DMS53 treated with DMSO at 0.1 percent for 48 hours (cell line): ENCODE measurements at regions not wholly inside any gene's neighbourhood (a gene's known extent, or its start where the extent isn't known, plus 50 kb on each side); places are given as distances from the start of the nearest gene placed in this dataset.

ENCODE experiments used
- DNase-seq: peaks from one replicate; lab custom pipeline; 2025; ENCODE audit not compliant: unreplicated experiment; lab: John Stamatoyannopoulos, UW

DNA sequence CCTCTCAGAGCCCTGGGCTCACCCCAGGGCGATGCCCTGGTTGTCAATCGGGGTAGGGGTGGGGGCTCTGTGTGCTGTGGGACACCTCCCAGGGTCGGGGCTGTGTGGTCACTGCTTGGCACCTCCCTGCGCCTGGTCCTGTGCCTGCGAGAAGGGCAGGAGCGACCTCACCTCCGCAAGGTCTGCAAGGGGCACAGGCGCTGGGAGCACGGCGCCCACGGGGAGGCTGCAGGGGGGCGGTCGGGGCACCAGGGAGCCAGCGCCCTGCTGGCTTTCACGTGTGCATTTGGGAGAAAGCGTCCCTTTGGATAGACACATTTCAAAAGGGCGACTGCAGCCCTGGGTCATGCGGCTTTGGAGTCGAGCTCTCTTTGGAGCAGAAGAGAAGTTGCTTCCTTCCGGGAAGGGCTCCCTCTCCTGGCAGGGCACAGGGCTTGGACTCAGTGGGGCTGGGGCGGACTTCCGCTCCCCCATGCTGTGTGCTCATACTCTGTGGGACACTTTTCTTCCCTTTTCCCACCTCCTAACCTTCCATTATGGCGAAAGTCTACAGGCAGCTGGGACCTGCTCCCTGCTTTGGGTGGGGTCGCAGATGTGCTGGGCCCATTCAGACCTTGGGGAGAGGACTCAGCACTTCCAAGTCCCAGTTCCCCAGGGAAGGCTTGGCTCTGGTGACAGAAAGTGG is 52.9 kb upstream of the SLC28A3 start:
- DNase-seq: no peak

DNA sequence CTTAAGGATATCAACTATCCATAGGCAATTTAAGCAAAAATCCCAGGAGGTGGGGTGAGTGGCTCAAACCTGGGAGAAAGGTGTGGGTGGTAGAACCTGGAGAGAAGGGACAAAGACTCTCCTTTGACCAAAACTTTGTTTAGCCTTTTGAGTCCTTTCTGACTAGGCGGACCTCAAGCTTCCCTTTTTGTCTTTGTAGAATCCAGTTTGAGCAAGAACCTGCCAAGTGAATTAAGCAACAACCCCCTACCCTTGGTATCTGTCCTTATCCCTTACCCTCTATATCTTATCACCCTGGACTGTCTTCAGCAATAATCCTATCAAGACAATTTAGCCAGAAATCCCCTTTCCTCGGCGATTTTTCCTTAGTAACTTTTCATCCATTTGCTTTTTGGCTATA is 53.5 kb upstream of the SLC28A3 start:
- DNase-seq: no peak

DNA sequence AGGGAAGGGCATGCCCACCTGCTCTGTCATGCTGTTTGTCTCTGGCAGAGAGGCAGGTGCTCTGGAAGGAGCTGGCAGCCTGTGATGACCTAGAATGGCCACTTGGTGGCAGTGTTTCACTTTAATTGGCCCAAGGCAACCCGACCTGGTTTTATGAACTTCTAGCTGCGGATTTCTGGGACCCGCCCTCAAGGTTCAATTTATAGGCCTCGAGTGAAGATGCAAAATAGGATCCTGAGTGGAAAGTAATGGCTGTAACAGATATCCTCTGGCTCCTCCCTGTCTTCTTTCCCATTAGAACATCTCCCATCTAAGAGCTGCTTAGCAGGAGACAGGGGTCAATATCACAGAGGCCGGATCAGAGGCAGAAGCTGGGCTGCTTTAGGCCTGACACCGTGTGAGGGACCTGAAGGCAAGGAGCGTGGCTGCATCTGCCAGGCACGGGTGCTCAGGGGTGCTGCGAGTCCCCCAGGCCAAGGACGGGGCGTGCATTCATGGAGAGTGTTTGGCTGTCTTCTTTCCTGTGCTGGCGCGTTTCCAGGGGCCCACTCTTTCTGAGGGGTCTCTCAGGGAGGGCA is 56.7 kb upstream of the SLC28A3 start:
- peak; percentile 35 for DNase-seq

DNA sequence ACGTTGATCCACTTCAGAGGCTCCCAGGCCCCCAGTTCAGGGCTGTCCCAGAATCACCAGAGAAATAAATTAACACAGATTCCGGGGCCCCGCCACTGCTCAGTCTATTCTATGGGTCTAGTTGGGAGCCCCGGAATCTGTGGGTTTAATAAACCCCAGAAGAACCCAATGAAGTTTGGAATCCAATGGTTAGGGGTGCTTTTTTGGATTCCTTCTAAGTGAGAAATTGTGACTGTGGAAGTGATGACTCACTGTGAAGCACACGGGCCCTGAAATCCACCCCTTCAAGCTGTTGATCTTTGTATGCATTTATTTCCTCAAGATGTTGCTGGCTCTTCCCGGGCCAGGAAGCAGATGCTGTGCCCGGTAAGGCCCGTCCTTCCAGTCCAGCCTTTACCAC is 57.3 kb upstream of the SLC28A3 start:
- DNase-seq: no peak

DNA sequence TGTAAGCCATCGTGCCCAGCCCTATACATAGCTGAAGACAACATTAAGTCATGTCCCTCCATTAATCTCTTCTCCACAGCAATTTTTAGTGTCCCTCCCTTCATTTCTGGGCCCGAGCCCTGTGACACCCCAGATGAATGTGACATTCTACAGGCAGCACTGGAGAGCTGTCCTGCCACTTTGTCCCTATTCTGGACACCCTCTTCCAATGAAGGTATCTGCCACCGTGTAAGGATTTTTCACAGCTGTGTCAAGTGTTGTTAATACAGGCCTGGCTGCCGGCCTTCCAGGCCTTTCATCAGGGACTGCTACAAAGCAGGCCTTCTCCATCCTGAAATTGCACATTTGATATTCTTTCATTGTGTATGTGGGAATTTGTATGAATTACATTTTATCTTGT is 62.0 kb upstream of the SLC28A3 start:
- DNase-seq: no peak

DNA sequence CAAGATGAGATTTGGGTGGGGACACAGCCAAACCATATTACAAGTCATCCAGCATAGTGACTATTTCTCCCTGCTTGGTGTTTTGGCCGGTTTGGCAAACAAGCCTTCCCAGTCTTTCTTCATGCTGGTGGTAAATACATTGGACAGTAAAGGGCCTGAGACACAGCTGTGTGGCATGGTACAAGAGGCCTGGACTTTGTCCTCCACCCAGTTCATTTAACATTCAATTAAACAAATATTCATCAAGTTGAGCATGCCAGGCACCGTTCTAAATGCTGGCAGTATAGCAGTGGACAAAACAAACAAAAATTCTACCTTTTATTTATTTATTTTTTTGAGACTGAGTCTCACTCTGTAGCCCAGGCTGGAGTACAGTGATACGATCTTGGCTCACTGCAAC is 62.7 kb upstream of the SLC28A3 start:
- no peak for DNase-seq

DNA sequence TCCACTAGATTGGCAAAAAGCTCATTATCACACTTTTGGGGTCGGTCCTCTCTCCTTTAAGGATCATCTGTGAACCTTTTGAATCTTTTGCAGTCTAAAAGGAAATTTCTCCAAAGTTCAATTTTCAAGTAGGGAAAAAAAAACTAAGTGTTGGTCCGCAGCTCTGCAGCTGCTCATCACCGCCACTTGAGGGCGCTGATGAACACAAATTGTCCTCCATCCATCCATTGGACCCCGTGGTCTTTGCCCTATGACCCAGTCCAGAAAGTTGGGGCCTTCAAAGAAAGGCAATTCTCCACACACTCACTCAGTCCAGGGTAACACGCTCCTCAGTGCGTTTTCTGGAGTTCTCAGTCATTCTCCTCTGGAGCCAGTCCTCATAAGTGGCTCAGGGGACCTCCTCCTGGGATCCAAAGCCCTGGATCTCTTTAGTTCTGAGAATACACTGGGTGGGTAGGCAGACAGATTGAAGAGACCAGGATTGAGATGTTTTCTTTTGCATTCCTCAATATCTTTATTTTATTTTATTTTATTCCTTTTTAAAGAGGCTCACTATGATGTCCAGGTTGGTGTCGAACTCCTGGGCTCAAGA is 63.6 kb upstream of the SLC28A3 start:
- no peak for DNase-seq

DNA sequence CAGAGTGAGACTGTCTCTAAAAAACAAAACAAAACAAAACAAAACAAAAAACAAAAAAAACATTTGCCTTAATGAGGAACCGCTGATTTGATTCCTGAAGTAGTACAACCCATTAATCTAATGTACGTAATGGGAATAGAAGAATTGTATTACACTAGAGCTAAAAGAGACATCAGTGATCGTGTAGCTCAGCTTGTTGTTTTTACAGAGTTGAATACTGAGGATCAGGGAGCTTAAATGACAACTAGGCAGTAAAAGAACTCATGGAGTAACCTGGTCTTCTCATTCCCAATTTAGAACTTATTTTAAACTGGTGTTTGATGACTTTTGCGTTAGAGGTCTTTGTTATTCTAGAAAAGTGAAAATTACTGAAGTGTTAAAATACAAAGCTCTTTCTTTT is 65.1 kb upstream of the SLC28A3 start:
- no peak for DNase-seq

DNA sequence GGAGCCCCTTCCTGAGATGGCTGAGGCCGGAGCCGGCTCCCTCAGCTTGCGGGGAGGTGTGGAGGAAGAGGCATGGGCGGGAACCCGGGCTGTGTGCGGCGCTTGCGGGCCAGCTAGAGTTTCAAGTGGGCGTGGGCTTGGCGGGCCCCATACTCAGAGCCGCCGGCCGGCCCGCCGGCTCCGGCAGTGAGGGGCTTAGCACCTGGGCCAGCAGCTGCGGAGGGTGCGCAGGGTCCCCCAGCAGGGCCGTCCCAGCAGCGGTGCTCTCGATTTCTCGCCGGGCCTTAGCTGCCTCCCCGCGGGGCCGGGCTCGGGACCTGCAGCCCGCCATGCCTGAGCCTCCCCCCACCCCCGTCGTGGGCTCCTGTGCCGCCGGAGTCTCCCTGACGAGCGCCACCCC is 67.9 kb upstream of the SLC28A3 start:
- DNase-seq: no peak

DNA sequence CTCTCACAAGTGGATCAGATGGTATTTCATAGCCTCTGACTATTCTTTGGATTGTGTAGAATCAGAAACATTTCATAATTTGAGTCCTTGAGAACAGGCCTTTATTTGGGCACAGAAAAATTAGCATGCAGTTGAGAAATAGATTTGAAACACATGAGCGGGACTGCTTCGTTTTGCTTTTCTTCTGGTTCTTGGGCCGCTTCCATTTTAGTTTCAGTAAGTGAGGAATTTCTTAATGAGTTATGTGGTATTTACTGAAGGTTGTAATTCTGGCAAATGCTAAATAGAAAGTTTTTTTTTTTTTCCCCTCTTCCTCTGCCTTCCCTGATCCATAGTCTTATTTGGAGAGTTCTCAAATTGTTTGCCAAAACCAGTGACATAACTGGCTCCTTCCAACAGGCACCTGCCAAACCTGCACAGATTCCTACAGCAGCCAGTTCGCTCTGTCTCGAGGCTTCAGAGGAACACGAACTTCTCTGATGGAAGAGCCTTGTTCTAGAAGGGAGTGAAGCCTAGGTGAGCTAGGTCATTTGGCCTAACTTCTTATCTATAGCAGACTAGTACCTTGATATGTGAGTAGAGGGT is 71.2 kb upstream of the SLC28A3 start:
- DNase-seq: no peak

DNA sequence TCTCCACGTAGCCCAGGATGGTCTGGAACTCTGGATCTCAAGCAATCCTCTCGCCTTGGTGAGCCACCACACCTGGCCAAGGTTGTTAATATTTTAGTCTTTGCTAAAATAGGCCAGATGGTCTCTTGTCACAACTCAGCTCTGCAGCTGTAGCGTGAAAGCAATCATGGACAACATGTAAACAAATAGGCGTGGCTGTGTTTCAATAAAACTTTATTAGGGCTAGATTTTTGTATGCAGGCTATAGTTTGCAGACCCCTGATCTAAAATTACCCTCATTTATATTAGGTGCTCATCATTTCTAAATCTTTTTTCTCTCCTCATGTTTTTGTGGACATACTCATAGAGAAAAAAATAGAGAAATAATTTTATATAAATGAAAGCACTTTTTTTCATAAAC is 72.1 kb upstream of the SLC28A3 start:
- no peak for DNase-seq

DNA sequence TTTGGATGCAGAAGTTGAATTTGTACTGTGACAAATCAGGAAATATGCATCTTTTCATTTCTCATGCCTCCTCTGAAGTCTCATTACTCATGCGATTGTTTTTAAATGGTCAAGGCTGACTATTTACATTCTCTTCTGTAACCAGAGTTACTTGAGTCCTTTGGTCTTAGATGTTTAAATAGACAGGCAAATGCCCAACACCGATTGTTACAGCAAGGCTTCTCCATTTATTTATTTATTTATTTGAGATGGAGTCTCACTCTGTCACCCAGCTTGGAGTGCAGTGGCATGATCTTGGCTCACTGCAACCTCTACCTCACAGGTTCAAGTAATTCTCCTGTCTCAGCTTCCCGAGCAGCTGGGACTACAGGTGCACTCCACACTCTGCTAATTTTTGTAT is 72.7 kb upstream of the SLC28A3 start:
- DNase-seq: no peak

DNA sequence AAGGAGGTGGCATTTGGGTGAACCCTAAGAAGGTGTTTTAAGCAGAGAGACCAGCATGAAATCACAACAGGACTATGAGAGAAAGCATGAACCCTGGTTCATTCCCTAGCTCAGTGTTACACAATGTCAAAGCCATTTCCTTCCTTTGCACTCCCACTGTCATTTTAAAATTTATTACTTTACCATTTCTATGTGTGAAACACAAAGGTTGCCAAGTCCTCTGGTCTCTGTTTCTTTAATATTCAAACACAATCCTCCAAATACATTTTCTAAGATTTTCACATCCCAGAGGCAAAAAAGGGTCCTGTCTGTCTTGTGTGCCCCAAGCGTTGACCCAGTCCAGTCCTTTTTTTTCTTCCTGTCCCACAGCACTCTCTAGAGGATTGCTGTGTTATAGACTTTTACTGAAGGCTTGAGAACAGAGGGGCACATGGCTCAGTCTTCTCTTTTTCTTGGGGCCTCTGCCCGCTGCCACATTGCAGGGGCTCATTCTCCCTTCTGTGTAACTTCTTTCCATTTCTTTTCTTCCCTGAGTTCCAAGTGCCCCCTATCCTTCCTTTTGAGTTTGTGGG is 78.6 kb upstream of the SLC28A3 start:
- DNase-seq: no peak

DNA sequence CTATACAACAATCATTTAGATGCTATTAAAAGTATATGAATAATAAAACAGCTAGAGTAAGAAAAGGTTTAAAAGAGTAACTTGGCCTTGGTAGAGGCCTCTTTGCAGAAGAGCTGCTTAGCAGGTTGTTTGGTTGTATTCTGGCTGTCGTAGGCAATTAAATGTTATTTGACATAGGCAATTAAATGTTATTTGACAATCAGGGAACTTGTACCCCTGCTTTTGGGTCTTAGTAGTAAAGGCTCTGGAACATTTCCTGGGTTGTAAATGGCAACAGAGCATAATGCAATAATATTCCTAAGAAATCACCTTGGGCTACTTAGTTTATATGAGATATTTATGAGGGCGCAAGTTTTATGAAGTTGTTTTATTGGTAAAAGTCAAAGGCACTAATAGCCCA is 84.4 kb upstream of the SLC28A3 start:
- DNase-seq: no peak

DNA sequence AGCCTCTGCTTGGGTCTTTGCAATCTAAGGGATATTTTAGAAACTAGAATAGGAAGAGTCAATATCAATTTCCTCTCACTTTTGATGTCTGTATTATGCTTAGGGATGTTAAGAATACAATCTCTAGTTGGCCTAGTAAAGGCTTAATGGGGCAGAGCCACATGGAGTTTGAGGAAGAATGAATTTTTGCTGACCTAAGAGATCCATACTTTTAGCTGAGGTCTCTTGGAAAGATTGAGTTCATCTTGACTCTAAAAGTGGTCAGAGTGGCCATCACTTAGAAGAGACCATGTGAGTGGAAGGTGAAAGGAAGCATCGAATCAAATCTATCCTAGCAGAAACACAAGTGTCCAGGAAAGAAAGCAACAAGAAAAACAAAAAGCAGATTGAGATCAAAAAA is 92.2 kb upstream of the SLC28A3 start:
- no peak for DNase-seq

DNA sequence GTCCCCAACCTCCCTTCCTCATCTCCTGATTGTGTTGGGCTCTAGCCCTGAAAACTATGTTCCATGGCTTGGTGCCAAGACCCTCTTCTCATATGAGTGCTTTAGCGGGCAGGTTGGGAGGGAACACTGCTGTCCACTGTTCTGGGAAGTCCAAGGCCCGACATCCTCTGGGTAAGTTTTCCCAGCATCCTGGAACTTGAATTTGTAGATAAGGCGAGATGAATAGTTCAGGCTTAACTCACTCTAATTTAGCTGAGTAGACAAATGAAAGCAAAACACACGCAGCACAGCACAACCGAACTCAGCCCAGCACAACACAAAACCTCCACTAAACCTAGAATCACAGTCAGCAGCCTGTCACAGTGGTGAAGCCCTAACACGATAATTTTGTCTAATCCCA is 95.3 kb upstream of the SLC28A3 start:
- no peak for DNase-seq

DNA sequence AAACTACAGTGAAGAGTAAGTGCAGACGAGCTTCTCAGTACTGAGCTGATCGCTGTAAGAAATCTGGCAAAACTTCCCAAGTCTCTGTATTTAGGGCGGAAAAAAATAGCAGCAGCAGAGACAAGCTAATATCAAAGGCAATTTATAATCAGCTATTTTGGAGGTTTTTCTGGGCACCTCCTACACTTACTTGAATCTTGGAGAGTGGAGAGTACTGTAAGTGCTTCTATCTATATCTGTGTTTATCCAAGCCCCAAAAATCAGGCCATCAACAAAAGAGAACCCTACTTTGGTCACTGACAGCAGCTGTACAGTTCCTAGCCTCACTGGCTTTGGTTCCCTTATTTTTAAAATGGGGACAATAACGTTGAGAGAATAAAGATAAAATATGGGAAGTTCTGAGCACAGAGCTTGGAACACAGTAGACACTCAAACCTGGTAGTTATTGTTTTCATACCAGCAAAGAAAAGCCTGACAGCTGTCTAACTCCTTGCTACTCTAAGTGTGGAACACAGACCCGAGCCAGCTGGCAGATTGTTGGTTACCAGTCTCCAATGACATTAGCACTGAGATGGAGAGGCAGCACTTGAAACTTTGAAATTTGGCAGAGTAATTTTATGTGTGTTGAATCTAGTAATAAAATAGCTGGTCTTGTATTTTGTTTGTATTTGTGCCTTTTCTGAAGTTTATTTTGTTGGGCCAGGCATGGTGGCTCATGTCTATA is 96.0 kb upstream of the SLC28A3 start:
- DNase-seq: no peak

DNA sequence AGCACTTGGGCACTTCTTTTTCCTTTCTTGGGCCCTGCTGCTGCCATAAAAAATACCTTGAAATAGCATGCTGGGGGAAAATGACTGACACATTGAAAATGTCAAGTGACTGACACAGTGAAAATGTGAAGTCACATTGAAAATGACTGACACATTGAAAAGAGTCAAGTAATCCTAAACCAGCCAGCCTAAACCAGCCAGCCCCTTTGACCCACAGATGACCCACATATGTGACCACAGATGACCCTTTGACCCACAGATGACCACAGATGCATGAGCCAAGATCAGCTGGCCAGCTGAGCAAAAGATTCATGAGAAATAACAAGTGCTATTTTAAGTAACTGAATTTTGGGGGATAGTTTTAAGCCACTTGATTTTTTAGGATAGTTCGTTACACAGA is 97.8 kb upstream of the SLC28A3 start:
- DNase-seq: no peak

DNA sequence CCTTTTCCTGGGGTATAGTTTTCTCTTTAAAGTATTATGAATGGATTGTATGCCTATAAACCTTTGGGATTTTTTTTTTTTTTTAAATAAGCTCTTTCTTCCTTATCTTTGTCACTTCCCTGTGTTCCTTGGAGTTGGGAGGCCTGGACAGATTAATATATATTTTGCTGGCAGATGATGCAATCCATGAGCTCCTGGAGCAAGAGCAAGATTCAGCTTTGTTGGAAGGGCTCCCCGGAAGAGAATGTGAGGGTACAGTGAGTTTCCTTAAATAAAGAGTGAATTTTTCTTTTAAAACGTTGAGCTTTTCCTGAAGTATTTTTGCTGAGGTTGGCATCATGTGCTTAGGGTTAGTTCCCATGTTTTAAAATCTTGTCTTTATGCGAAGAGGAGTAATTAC is 98.7 kb upstream of the SLC28A3 start:
- no peak for DNase-seq

DNA sequence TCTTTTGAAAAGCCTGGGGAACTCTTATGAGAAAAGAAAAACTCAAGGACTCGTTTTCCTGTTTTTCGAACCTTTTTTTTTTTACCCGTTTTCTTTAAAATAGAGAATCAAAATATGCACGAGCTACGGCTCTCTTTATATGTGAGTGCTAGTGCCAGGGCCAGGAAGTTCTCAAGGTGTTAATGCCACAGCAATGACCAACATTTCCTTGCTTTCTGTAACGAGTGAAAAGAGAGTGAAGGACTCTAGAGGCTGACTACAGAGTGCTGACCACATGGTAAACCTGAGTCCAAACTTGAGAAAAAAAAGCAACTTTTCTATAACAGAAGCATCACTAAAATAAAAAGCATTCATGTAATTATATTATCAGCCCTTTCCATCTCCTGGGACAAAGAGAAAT is 102.2 kb upstream of the SLC28A3 start:
- DNase-seq: no peak

DNA sequence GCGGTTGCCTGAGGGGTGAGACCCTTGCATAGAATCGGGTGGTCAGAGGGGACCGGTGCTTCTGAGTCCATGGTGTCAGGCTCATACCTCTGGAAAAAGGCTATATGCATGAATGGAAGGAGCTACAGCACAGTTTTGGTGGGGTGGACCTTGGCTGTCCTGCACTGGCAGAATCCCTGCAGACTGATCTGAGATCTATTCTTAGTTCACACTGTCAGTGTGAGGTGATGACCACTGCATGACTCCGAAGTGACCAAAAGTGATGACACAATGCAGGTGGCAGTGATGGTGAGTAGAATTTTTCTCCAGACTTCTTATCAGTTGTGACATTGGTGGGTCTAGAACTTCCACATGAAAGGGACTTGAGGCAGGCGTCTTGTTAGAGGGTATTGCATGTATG is 105.2 kb upstream of the SLC28A3 start:
- DNase-seq: no peak

DNA sequence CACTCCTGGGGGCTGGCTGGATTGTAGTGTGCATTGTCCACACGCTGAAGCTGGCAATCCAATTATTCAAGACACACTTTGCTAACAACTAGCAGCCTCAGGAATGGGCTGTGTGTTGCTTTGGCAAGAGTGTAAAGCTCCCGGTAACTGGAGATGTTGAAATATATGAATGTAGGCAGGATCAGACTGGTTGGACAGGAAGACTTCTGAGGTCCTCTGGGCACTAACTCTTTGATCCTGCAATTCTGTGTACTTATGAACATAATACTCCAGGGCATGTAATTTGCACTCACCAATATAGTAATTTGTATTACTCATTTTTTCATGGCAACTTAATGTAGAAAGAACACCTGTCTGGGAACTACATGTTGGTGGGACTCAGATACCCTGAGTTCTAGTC is 106.7 kb upstream of the SLC28A3 start:
- no peak for DNase-seq
